H9 (cell line): ENCODE measurements at regions not wholly inside any gene's neighbourhood (a gene's known extent, or its start where the extent isn't known, plus 50 kb on each side); places are given as distances from the start of the nearest gene placed in this dataset.

Experiments
- DNase-seq: peaks from one replicate; pipeline ENCODE4 v3.0.0-alpha.2; 2017
- H2AFZ ChIP-seq: one replicate; pipeline ENCODE4 v1.6.1; 2013; ENCODE audit warnings: mild to moderate bottlenecking, low read length, control low read depth, moderate library complexity
- H2AK5ac ChIP-seq: 2 replicates; pipeline ENCODE4 v1.6.1; 2013; ENCODE audit warnings: low read length, control low read depth, mixed read lengths; ENCODE audit not compliant: insufficient read length
- H2BK120ac ChIP-seq: one replicate; pipeline ENCODE4 v1.6.1; 2013; ENCODE audit warnings: low read depth, mild to moderate bottlenecking, low read length, control low read depth, inconsistent platforms; ENCODE audit not compliant: poor library complexity, severe bottlenecking
- H2BK12ac ChIP-seq: 2 replicates; pipeline ENCODE4 v1.6.1; 2013; ENCODE audit warnings: low read length, control low read depth, mixed read lengths, low read depth; ENCODE audit not compliant: insufficient read length
- H2BK15ac ChIP-seq: 2 replicates; pipeline ENCODE4 v1.6.1; 2013; ENCODE audit warnings: low read depth, low read length, control low read depth
- H2BK20ac ChIP-seq: one replicate; pipeline ENCODE4 v1.6.1; 2013; ENCODE audit warnings: low read depth, mild to moderate bottlenecking, low read length, control low read depth, inconsistent platforms; ENCODE audit not compliant: poor library complexity, severe bottlenecking
- H2BK5ac ChIP-seq: 2 replicates; pipeline ENCODE4 v1.6.1; 2013; ENCODE audit warnings: low read length, control low read depth, mixed read lengths; ENCODE audit not compliant: insufficient read length
- H3K14ac ChIP-seq: 2 replicates; pipeline ENCODE4 v1.6.1; 2013; ENCODE audit warnings: low read length, control low read depth; ENCODE audit not compliant: insufficient read depth
- H3K18ac ChIP-seq: 2 replicates; pipeline ENCODE4 v1.6.1; 2013; ENCODE audit warnings: low read depth, mild to moderate bottlenecking, mixed read lengths, low read length, control low read depth; ENCODE audit not compliant: insufficient read length
- H3K23ac ChIP-seq: 2 replicates; pipeline ENCODE4 v1.6.1; 2013; ENCODE audit warnings: low read length, control low read depth, mixed read lengths, low read depth; ENCODE audit not compliant: insufficient read length
- H3K23me2 ChIP-seq: 2 replicates; pipeline ENCODE4 v1.6.1; 2013; ENCODE audit warnings: low read depth, mild to moderate bottlenecking, mixed read lengths, low read length, control low read depth; ENCODE audit not compliant: insufficient read length, poor library complexity, severe bottlenecking
- H3K27ac ChIP-seq: 2 replicates; pipeline ENCODE4 v1.5.1; 2013; ENCODE audit warnings: low read length, control low read depth, mixed read lengths, low read depth; ENCODE audit not compliant: insufficient read length
- H3K27me3 ChIP-seq: 2 replicates; pipeline ENCODE4 v1.6.1; 2013; ENCODE audit warnings: low read length, control low read depth, inconsistent platforms; ENCODE audit not compliant: insufficient read depth
- H3K4ac ChIP-seq: 2 replicates; pipeline ENCODE4 v1.6.1; 2013; ENCODE audit warnings: low read depth, mild to moderate bottlenecking, control low read depth, inconsistent platforms, low read length, moderate library complexity
- H3K4me1 ChIP-seq: 2 replicates; pipeline ENCODE4 v1.6.1; 2013; ENCODE audit warnings: low read length, control low read depth, inconsistent platforms; ENCODE audit not compliant: insufficient read depth
- H3K4me2 ChIP-seq: 2 replicates; pipeline ENCODE4 v1.6.1; 2013; ENCODE audit warnings: low read length, control low read depth, mixed read lengths; ENCODE audit not compliant: insufficient read length, insufficient read depth
- H3K56ac ChIP-seq: 2 replicates; pipeline ENCODE4 v1.6.1; 2013; ENCODE audit warnings: low read depth, mild to moderate bottlenecking, mixed read lengths, low read length, control low read depth; ENCODE audit not compliant: insufficient read length
- H3K79me1 ChIP-seq: 2 replicates; pipeline ENCODE4 v1.6.1; 2013; ENCODE audit warnings: low read depth, mild to moderate bottlenecking, moderate library complexity, low read length, control low read depth, inconsistent platforms; ENCODE audit not compliant: insufficient read depth, poor library complexity, severe bottlenecking
- H3K79me2 ChIP-seq: 2 replicates; pipeline ENCODE4 v1.6.1; 2013; ENCODE audit warnings: low read length, control low read depth, inconsistent platforms; ENCODE audit not compliant: insufficient read depth
- H3K9ac ChIP-seq: 2 replicates; pipeline ENCODE4 v1.6.1; 2013; ENCODE audit warnings: low read length, control low read depth, mixed read lengths; ENCODE audit not compliant: insufficient read length; ENCODE audit errors: extremely low read depth
- H3K9me3 ChIP-seq: one replicate; pipeline ENCODE4 v1.6.1; 2013; ENCODE audit warnings: low read depth, low read length, inconsistent platforms; ENCODE audit not compliant: control insufficient read depth
- H3T11ph ChIP-seq: one replicate; pipeline ENCODE4 v1.6.1; 2013; ENCODE audit warnings: mild to moderate bottlenecking, low read length, control low read depth, inconsistent platforms
- H4K20me1 ChIP-seq: one replicate; pipeline ENCODE4 v1.6.1; 2013; ENCODE audit not compliant: control insufficient read depth, insufficient read length, insufficient read depth
- H4K5ac ChIP-seq: 2 replicates; pipeline ENCODE4 v1.6.1; 2013; ENCODE audit warnings: low read depth, mild to moderate bottlenecking, mixed read lengths, low read length, control low read depth; ENCODE audit not compliant: insufficient read length
- H4K8ac ChIP-seq: replicated peaks from 2 replicates; pipeline ENCODE4 v1.6.1; 2013; ENCODE audit warnings: low read length, control low read depth, mixed read lengths, low read depth; ENCODE audit not compliant: insufficient read length
- H4K91ac ChIP-seq: 2 replicates; pipeline ENCODE4 v1.6.1; 2013; ENCODE audit warnings: low read depth, mild to moderate bottlenecking, moderate library complexity, mixed read lengths, low read length, control low read depth; ENCODE audit not compliant: insufficient read length
- H3K27ac Mint-ChIP-seq, 3 experiments: 2 replicates in 2 of 3; 3 replicates in 1 of 3; pipeline ENCODE4 v1.8.0; 2020 to 2021; ENCODE audit warnings: mixed read lengths in 3 of 3, mild to moderate bottlenecking in 1 of 3, moderate library complexity in 1 of 3
- H3K27me3 Mint-ChIP-seq: 2 replicates; pipeline ENCODE4 v1.8.0; 2021; ENCODE audit warnings: low read depth, mild to moderate bottlenecking, moderate library complexity, mixed read lengths
- H3K36me3 Mint-ChIP-seq, 3 experiments: 2 replicates in 2 of 3; 3 replicates in 1 of 3; pipeline ENCODE4 v1.8.0; 2020 to 2021; ENCODE audit warnings: low read depth in 3 of 3, mixed read lengths in 3 of 3; ENCODE audit not compliant: insufficient read depth in 1 of 3
- H3K4me1 Mint-ChIP-seq, 2 experiments: 2 replicates each; pipeline ENCODE4 v1.8.0; 2020; ENCODE audit warnings: mixed read lengths in 2 of 2
- H3K4me3 Mint-ChIP-seq, 2 experiments: 2 replicates in 1 of 2; 3 replicates in 1 of 2; pipeline ENCODE4 v1.8.0; 2020 to 2021; ENCODE audit warnings: mild to moderate bottlenecking in 2 of 2, mixed read lengths in 2 of 2, moderate library complexity in 1 of 2
- H3K9me3 Mint-ChIP-seq, 2 experiments: 2 replicates in 1 of 2; 3 replicates in 1 of 2; pipeline ENCODE4 v1.8.0; 2020; ENCODE audit warnings: mild to moderate bottlenecking in 2 of 2, mixed read lengths in 2 of 2, moderate library complexity in 1 of 2
- CTCF ChIP-seq: fragments of 200-600 bp; sonication (generic); conservative IDR thresholded peaks from 3 replicates; pipeline ENCODE4 v1.8.0; 2021; ENCODE audit warnings: antibody characterized with exemption, mild to moderate bottlenecking

GRCh38 chr11:19459240-19459639 is 218.5 kb upstream of the E2F8 start:
- Histone ChIP-seq H3K79me2 (no peaks in the 10 kb centered on the region), H3K79me1 (no peaks in the 10 kb centered on the region), H4K8ac (no peak overlapping the region), H3K9ac (no peak overlapping the region), H2BK20ac (no peak overlapping the region), H3K23ac (no peak overlapping the region), H2BK120ac (no peak overlapping the region), H3K9me3 (no peaks in the 10 kb centered on the region), H3K4ac (no peak overlapping the region), H3K27me3 (no peaks in the 10 kb centered on the region), H3K14ac (no peak overlapping the region), H2AFZ (no peak overlapping the region), H3T11ph (no peak overlapping the region), H3K23me2 (no peaks in the 10 kb centered on the region), H2AK5ac (no peak overlapping the region), H3K18ac (no peak overlapping the region), H4K5ac (no peak overlapping the region), H4K20me1 (no peaks in the 10 kb centered on the region), H2BK12ac (no peak overlapping the region), H3K4me2 (no peak overlapping the region), H2BK15ac (no peak overlapping the region), H3K56ac (no peak overlapping the region), H4K91ac (no peak overlapping the region), H3K27ac (no peak overlapping the region), H2BK5ac (no peak overlapping the region), H3K4me1 (peaks cover 14% of the 10 kb centered on the region)
- H3K4me1 Mint-ChIP-seq, result peaks cover 31% of the 10 kb centered on the region in 2 experiments
- no peak overlapping the region; a peak in 1 of 7 replicates for H3K27ac Mint-ChIP-seq
- TF ChIP-seq CTCF, result no peak
- peaks cover 1% of the 10 kb centered on the region; the same call in 1 of the 2 replicates for H3K27me3 Mint-ChIP-seq
- H3K9me3 Mint-ChIP-seq, result no peaks in the 10 kb centered on the region; a peak in 1 of 5 replicates
- H3K4me3 Mint-ChIP-seq, result no peak overlapping the region
- no peaks in the 10 kb centered on the region for H3K36me3 Mint-ChIP-seq
- no peak for DNase-seq
